ENCODE measurements at regions not wholly inside any gene's neighbourhood (a gene's known extent, or its start where the extent isn't known, plus 50 kb on each side); places are given as distances from the start of the nearest gene placed in this dataset.

GRCh38 chr4:33085709-33086108 lies 2365.5 kb downstream of the PCDH7 start:
- TF ChIP-seq CTCF (conservative IDR thresholded peaks at IDR 0.05; ENCODE audit: low read length) (no peak), EZH2phosphoT487 (IDR thresholded peaks at IDR 0.05; ENCODE audit: borderline replicate concordance, low read depth, low read length) (no peak)
